ENCODE measurements at regions not wholly inside any gene's neighbourhood (a gene's known extent, or its start where the extent isn't known, plus 50 kb on each side); places are given as distances from the start of the nearest gene placed in this dataset.

DNA sequence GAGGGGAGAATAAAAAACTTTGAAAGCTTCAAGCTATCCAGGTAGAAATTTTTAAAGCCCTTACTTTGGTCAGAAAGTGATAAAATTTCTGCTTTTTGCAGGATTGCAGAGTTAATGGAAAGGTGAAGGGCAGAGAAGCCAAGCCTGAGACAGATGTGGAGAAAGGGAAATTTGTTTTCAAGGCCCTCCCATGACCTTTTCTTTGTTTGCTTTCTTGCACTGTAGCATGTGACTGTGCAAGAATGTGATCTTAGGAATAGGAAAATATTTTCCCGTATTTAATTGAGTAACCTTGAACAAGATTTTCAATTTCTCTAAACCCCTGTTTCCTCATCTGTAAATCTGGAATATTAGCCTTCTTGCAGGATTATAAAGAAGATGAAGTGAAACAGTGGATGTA is 307.2 kb downstream of the PPARGC1A start:
- DNase-seq = no peak
- no peaks in the 10 kb centered on the region for H3K4me1 ChIP-seq (ENCODE audit: control extremely low read depth in 1 of 4, control insufficient read depth in 4 of 4, insufficient read depth in 4 of 4, low read length in 3 of 4)
- no peak overlapping the region for H3K4me3 ChIP-seq (ENCODE audit: control insufficient read depth in 1 of 7, extremely low read depth in 1 of 7, insufficient read depth in 4 of 7, low read depth in 2 of 7, low read length in 6 of 7)
- CTCF ChIA-PET = no interaction called here
- WGBS (ENCODE audit: insufficient coverage) = no CpG with 5 or more reads among the region's 1 CpG
- no peaks in the 10 kb centered on the region for H3K9me3 ChIP-seq (ENCODE audit: control extremely low read depth in 1 of 5, control insufficient read depth in 4 of 5, insufficient read depth in 2 of 5, low read depth in 1 of 5, low read length in 4 of 5)
- no peak overlapping the region for H3K27ac ChIP-seq (ENCODE audit: insufficient read depth in 1 of 2, low read depth in 1 of 2, low read length in 2 of 2, poor library complexity in 1 of 2, severe bottlenecking in 2 of 2)
- POLR2A ChIA-PET = no interaction called here
- H3K36me3 ChIP-seq (ENCODE audit: control insufficient read depth in 4 of 4, insufficient read depth in 4 of 4, low read length in 3 of 4) = no peaks in the 10 kb centered on the region
- H3K27me3 ChIP-seq (replicated peaks in 2 of 5; ENCODE audit: control insufficient read depth in 4 of 5, insufficient read depth in 5 of 5, low read length in 4 of 5) = no peaks in the 10 kb centered on the region

DNA sequence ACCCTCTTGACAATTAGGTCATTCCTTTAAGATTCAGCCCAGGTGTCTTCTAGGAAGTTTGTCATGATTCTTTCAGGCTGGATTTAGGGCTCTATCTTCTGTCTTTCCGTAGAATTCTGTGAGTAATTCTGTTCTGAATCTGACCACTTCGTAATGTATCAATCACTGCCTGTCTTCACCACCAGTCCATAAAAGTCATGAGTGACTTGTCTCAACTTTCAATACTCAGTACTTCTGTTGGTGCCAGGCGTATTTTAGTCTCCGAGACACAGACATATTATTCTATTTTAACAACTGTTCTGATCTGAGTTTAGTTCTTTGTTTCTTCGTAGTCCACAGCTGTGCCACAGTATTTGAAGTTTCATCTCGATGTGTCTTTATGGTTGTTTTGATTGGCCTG is 310.7 kb downstream of the PPARGC1A start:
- Histone ChIP-seq H3K4me3 (ENCODE audit: control insufficient read depth in 1 of 7, extremely low read depth in 1 of 7, insufficient read depth in 4 of 7, low read depth in 2 of 7, low read length in 6 of 7) (no peak overlapping the region), H3K27me3 (replicated peaks in 2 of 5; ENCODE audit: control insufficient read depth in 4 of 5, insufficient read depth in 5 of 5, low read length in 4 of 5) (no peaks in the 10 kb centered on the region), H3K27ac (ENCODE audit: insufficient read depth in 1 of 2, low read depth in 1 of 2, low read length in 2 of 2, poor library complexity in 1 of 2, severe bottlenecking in 2 of 2) (no peak overlapping the region), H3K4me1 (ENCODE audit: control extremely low read depth in 1 of 4, control insufficient read depth in 4 of 4, insufficient read depth in 4 of 4, low read length in 3 of 4) (no peaks in the 10 kb centered on the region), H3K9me3 (ENCODE audit: control extremely low read depth in 1 of 5, control insufficient read depth in 4 of 5, insufficient read depth in 2 of 5, low read depth in 1 of 5, low read length in 4 of 5) (no peaks in the 10 kb centered on the region), H3K36me3 (ENCODE audit: control insufficient read depth in 4 of 4, insufficient read depth in 4 of 4, low read length in 3 of 4) (no peaks in the 10 kb centered on the region)
- ChIA-PET CTCF (no interaction called here), POLR2A (no interaction called here)
- WGBS (ENCODE audit: insufficient coverage) = 95% methylated on average over 4 of the region's 6 CpGs
- no peak for DNase-seq

DNA sequence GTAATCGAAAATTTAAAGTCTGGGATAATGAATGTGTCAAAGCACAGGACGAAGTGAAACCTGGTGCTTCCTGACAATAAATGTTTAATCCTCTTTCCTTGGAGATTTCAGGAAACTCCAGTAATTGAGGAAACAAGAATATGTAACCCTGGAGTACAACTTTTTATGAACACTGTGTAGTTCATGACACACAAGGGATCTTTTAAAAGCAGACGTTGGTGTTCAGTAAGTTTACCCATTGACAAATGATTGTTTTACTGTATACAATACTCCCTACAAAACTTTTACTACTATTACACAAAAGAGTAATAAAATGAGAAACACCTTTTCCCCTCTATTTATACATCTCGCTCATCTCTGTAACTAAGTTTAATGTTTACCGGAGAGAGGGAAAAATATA is 312.4 kb downstream of the PPARGC1A start:
- POLR2A ChIA-PET = no interaction called here
- Histone ChIP-seq H3K9me3 (ENCODE audit: control extremely low read depth in 1 of 5, control insufficient read depth in 4 of 5, insufficient read depth in 2 of 5, low read depth in 1 of 5, low read length in 4 of 5) (peaks cover 0 to 4% (median under 1%) of the 10 kb centered on the region in 5 experiments), H3K27me3 (replicated peaks in 2 of 5; ENCODE audit: control insufficient read depth in 4 of 5, insufficient read depth in 5 of 5, low read length in 4 of 5) (no peaks in the 10 kb centered on the region), H3K4me1 (ENCODE audit: control extremely low read depth in 1 of 4, control insufficient read depth in 4 of 4, insufficient read depth in 4 of 4, low read length in 3 of 4) (no peaks in the 10 kb centered on the region), H3K4me3 (ENCODE audit: control insufficient read depth in 1 of 7, extremely low read depth in 1 of 7, insufficient read depth in 4 of 7, low read depth in 2 of 7, low read length in 6 of 7) (no peak overlapping the region), H3K27ac (ENCODE audit: insufficient read depth in 1 of 2, low read depth in 1 of 2, low read length in 2 of 2, poor library complexity in 1 of 2, severe bottlenecking in 2 of 2) (no peak overlapping the region), H3K36me3 (ENCODE audit: control insufficient read depth in 4 of 4, insufficient read depth in 4 of 4, low read length in 3 of 4) (no peaks in the 10 kb centered on the region)
- WGBS (ENCODE audit: insufficient coverage) = 80% methylated on average over 2 of the region's 5 CpGs
- CTCF ChIA-PET = no interaction called here
- no peak for DNase-seq

- no peak overlapping the region for H3K27ac ChIP-seq (ENCODE audit: insufficient read depth in 1 of 2, low read depth in 1 of 2, low read length in 2 of 2, poor library complexity in 1 of 2, severe bottlenecking in 2 of 2)
- 87% methylated on average over 3 of the region's 4 CpGs for WGBS (ENCODE audit: insufficient coverage)
- ChIA-PET CTCF (no interaction called here), POLR2A (no interaction called here)
- no peaks in the 10 kb centered on the region for H3K36me3 ChIP-seq (ENCODE audit: control insufficient read depth in 4 of 4, insufficient read depth in 4 of 4, low read length in 3 of 4)
- H3K9me3 ChIP-seq (ENCODE audit: control extremely low read depth in 1 of 5, control insufficient read depth in 4 of 5, insufficient read depth in 2 of 5, low read depth in 1 of 5, low read length in 4 of 5) = peaks cover 0 to 4% (median 2%) of the 10 kb centered on the region in 5 experiments
- DNase-seq = no peak
- H3K4me1 ChIP-seq (ENCODE audit: control extremely low read depth in 1 of 4, control insufficient read depth in 4 of 4, insufficient read depth in 4 of 4, low read length in 3 of 4) = no peaks in the 10 kb centered on the region
- no peak overlapping the region for H3K4me3 ChIP-seq (ENCODE audit: control insufficient read depth in 1 of 7, extremely low read depth in 1 of 7, insufficient read depth in 4 of 7, low read depth in 2 of 7, low read length in 6 of 7)
- H3K27me3 ChIP-seq (replicated peaks in 2 of 5; ENCODE audit: control insufficient read depth in 4 of 5, insufficient read depth in 5 of 5, low read length in 4 of 5) = no peaks in the 10 kb centered on the region
Observed at GRCh38 chr4:23572382-23572781, 317.5 kb downstream of the PPARGC1A start.

- H3K27ac ChIP-seq (ENCODE audit: insufficient read depth in 1 of 2, low read depth in 1 of 2, low read length in 2 of 2, poor library complexity in 1 of 2, severe bottlenecking in 2 of 2) = no peak overlapping the region
- peaks cover 0 to 2% (median 0%) of the 10 kb centered on the region in 5 experiments for H3K9me3 ChIP-seq (ENCODE audit: control extremely low read depth in 1 of 5, control insufficient read depth in 4 of 5, insufficient read depth in 2 of 5, low read depth in 1 of 5, low read length in 4 of 5)
- no peak for DNase-seq
- H3K27me3 ChIP-seq (replicated peaks in 2 of 5; ENCODE audit: control insufficient read depth in 4 of 5, insufficient read depth in 5 of 5, low read length in 4 of 5) = no peaks in the 10 kb centered on the region
- no peaks in the 10 kb centered on the region for H3K36me3 ChIP-seq (ENCODE audit: control insufficient read depth in 4 of 4, insufficient read depth in 4 of 4, low read length in 3 of 4)
- H3K4me1 ChIP-seq (ENCODE audit: control extremely low read depth in 1 of 4, control insufficient read depth in 4 of 4, insufficient read depth in 4 of 4, low read length in 3 of 4) = no peaks in the 10 kb centered on the region
- no peak overlapping the region for H3K4me3 ChIP-seq (ENCODE audit: control insufficient read depth in 1 of 7, extremely low read depth in 1 of 7, insufficient read depth in 4 of 7, low read depth in 2 of 7, low read length in 6 of 7)
- ChIA-PET CTCF (no interaction called here), POLR2A (no interaction called here)
Observed at GRCh38 chr4:23567338-23567737, 322.5 kb downstream of the PPARGC1A start.

GRCh38 chr4:23560748-23561147 is 329.1 kb downstream of the PPARGC1A start:
- ChIA-PET POLR2A (no interaction called here), CTCF (no interaction called here)
- no peak overlapping the region for H3K27ac ChIP-seq (ENCODE audit: insufficient read depth in 1 of 2, low read depth in 1 of 2, low read length in 2 of 2, poor library complexity in 1 of 2, severe bottlenecking in 2 of 2)
- H3K4me1 ChIP-seq (ENCODE audit: control extremely low read depth in 1 of 4, control insufficient read depth in 4 of 4, insufficient read depth in 4 of 4, low read length in 3 of 4) = no peaks in the 10 kb centered on the region
- no peaks in the 10 kb centered on the region for H3K36me3 ChIP-seq (ENCODE audit: control insufficient read depth in 4 of 4, insufficient read depth in 4 of 4, low read length in 3 of 4)
- H3K27me3 ChIP-seq (replicated peaks in 2 of 5; ENCODE audit: control insufficient read depth in 4 of 5, insufficient read depth in 5 of 5, low read length in 4 of 5) = no peaks in the 10 kb centered on the region
- no peak for DNase-seq
- no peaks in the 10 kb centered on the region for H3K9me3 ChIP-seq (ENCODE audit: control extremely low read depth in 1 of 5, control insufficient read depth in 4 of 5, insufficient read depth in 2 of 5, low read depth in 1 of 5, low read length in 4 of 5)
- H3K4me3 ChIP-seq (ENCODE audit: control insufficient read depth in 1 of 7, extremely low read depth in 1 of 7, insufficient read depth in 4 of 7, low read depth in 2 of 7, low read length in 6 of 7) = no peak overlapping the region
- 100% methylated on average over 2 of the region's 2 CpGs for WGBS (ENCODE audit: insufficient coverage)

GRCh38 chr4:23558101-23558500 is 331.7 kb downstream of the PPARGC1A start:
- no peak for DNase-seq
- Histone ChIP-seq H3K36me3 (ENCODE audit: control insufficient read depth in 4 of 4, insufficient read depth in 4 of 4, low read length in 3 of 4) (no peaks in the 10 kb centered on the region), H3K4me1 (ENCODE audit: control extremely low read depth in 1 of 4, control insufficient read depth in 4 of 4, insufficient read depth in 4 of 4, low read length in 3 of 4) (no peaks in the 10 kb centered on the region), H3K9me3 (ENCODE audit: control extremely low read depth in 1 of 5, control insufficient read depth in 4 of 5, insufficient read depth in 2 of 5, low read depth in 1 of 5, low read length in 4 of 5) (peaks cover 0 to 2% (median 0%) of the 10 kb centered on the region in 5 experiments), H3K4me3 (ENCODE audit: control insufficient read depth in 1 of 7, extremely low read depth in 1 of 7, insufficient read depth in 4 of 7, low read depth in 2 of 7, low read length in 6 of 7) (no peak overlapping the region), H3K27ac (ENCODE audit: insufficient read depth in 1 of 2, low read depth in 1 of 2, low read length in 2 of 2, poor library complexity in 1 of 2, severe bottlenecking in 2 of 2) (no peak overlapping the region), H3K27me3 (replicated peaks in 2 of 5; ENCODE audit: control insufficient read depth in 4 of 5, insufficient read depth in 5 of 5, low read length in 4 of 5) (no peaks in the 10 kb centered on the region)
- POLR2A ChIA-PET = no interaction called here
- CTCF ChIA-PET = no interaction called here
- no CpG with 5 or more reads among the region's 2 CpGs for WGBS (ENCODE audit: insufficient coverage)

GRCh38 chr4:23547601-23548000 is 342.2 kb downstream of the PPARGC1A start:
- H3K4me1 ChIP-seq (ENCODE audit: control extremely low read depth in 1 of 4, control insufficient read depth in 4 of 4, insufficient read depth in 4 of 4, low read length in 3 of 4) = no peaks in the 10 kb centered on the region
- H3K27me3 ChIP-seq (replicated peaks in 2 of 5; ENCODE audit: control insufficient read depth in 4 of 5, insufficient read depth in 5 of 5, low read length in 4 of 5) = no peaks in the 10 kb centered on the region
- H3K4me3 ChIP-seq (ENCODE audit: control insufficient read depth in 1 of 7, extremely low read depth in 1 of 7, insufficient read depth in 4 of 7, low read depth in 2 of 7, low read length in 6 of 7) = no peak overlapping the region
- ChIA-PET CTCF (no interaction called here), POLR2A (no interaction called here)
- H3K36me3 ChIP-seq (ENCODE audit: control insufficient read depth in 4 of 4, insufficient read depth in 4 of 4, low read length in 3 of 4) = no peaks in the 10 kb centered on the region
- DNase-seq = no peak
- WGBS (ENCODE audit: insufficient coverage) = 100% methylated on average over 1 of the region's 3 CpGs
- no peak overlapping the region for H3K27ac ChIP-seq (ENCODE audit: insufficient read depth in 1 of 2, low read depth in 1 of 2, low read length in 2 of 2, poor library complexity in 1 of 2, severe bottlenecking in 2 of 2)
- no peaks in the 10 kb centered on the region for H3K9me3 ChIP-seq (ENCODE audit: control extremely low read depth in 1 of 5, control insufficient read depth in 4 of 5, insufficient read depth in 2 of 5, low read depth in 1 of 5, low read length in 4 of 5)
